Peyer's patch (tissue), 4 donors: ENCODE measurements at regions not wholly inside any gene's neighbourhood (a gene's known extent, or its start where the extent isn't known, plus 50 kb on each side); places are given as distances from the start of the nearest gene placed in this dataset.

ENCODE experiments used
- POLR2A ChIP-seq, 2 donors: fragments of 450-650 bp; IDR thresholded peaks; one replicate each; pipeline ENCODE4 v1.5.1; 2017; ENCODE audit warnings: antibody characterized with exemption in 2 of 2, mild to moderate bottlenecking in 2 of 2, moderate library complexity in 2 of 2
- TF ChIP-seq, protein P1 (sequence below), 6 experiments: fragments of 450-650 bp in 4 of 6; fragments of 200-600 bp in 2 of 6; sonication (generic) in 1 of 6; IDR thresholded peaks; one replicate each; pipeline ENCODE4 v1.5.1; 2017 to 2019; ENCODE audit warnings: antibody characterized with exemption in 6 of 6, mild to moderate bottlenecking in 3 of 6, moderate library complexity in 1 of 6

DNA sequence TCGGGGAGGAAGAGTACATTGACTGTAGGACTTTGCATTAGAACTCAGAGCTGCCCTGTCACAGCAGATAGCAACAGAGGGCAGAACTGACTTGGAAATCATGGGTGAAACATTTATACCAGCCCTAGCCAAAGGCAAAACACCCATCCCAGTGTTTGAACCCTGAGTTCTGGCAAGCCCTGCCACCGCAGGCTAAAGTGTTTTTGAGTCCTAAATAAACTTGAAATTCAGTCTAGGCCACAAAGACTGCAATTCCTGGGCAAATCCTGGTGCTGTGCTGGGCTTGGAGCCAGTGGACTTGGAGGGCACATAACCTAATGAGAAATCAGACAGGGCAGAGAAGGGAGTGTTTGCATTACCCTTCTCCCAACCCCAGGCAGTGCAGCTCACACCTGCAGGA, 1015.7 kb downstream of the FSTL5 start:
- TF ChIP-seq, protein P1, sequence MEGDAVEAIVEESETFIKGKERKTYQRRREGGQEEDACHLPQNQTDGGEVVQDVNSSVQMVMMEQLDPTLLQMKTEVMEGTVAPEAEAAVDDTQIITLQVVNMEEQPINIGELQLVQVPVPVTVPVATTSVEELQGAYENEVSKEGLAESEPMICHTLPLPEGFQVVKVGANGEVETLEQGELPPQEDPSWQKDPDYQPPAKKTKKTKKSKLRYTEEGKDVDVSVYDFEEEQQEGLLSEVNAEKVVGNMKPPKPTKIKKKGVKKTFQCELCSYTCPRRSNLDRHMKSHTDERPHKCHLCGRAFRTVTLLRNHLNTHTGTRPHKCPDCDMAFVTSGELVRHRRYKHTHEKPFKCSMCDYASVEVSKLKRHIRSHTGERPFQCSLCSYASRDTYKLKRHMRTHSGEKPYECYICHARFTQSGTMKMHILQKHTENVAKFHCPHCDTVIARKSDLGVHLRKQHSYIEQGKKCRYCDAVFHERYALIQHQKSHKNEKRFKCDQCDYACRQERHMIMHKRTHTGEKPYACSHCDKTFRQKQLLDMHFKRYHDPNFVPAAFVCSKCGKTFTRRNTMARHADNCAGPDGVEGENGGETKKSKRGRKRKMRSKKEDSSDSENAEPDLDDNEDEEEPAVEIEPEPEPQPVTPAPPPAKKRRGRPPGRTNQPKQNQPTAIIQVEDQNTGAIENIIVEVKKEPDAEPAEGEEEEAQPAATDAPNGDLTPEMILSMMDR (IDR thresholded peaks at IDR 0.05) = no peak
- TF ChIP-seq POLR2A (IDR thresholded peaks at IDR 0.05) = no peak
